Pancreas (tissue), 10 donors: ENCODE measurements at regions not wholly inside any gene's neighbourhood (a gene's known extent, or its start where the extent isn't known, plus 50 kb on each side); places are given as distances from the start of the nearest gene placed in this dataset.
A peak's percentile ranks its signal among the peaks of the same experiment; 100 is the strongest.

Experiments used
- ATAC-seq, 4 donors: fragments of 200-7000 bp; cut with Tn5 transposase; one replicate each; pipeline versions ENCODE4 v1.8.0 to v1.9.1; 2020; ENCODE audit warnings: mild to moderate bottlenecking in 4 of 4, moderate library complexity in 4 of 4
- DNase-seq, 6 donors: peaks; one replicate each; pipeline ENCODE4 v3.0.0-alpha.2; 2020
- FAIRE-seq: peaks from 2 replicates; lab custom pipeline; 2012; peaks lifted over from hg19 to GRCh38; lab: Jason Lieb, UNC
- H3K27ac ChIP-seq, 4 donors: fragments of 200-600 bp; sonication (generic); 1 replicate in 3 of 4; 2 replicates in 1 of 4; pipeline versions ENCODE4 v1.5.0 to v1.8.0; 2020
- H3K27me3 ChIP-seq, 4 donors: fragments of 200-600 bp; one replicate each; pipeline ENCODE4 v1.8.0; 2021
- H3K36me3 ChIP-seq, 3 donors: fragments of 200-600 bp; sonication (generic) in 1 of 3; one replicate each; pipeline versions ENCODE4 v1.5.0 to v1.8.0; 2020 to 2021
- H3K4me1 ChIP-seq, 3 donors: fragments of 200-600 bp; one replicate each; pipeline ENCODE4 v1.8.0; 2021
- H3K4me3 ChIP-seq, 4 donors: fragments of 200-600 bp; sonication (generic) in 2 of 4; one replicate each; pipeline versions ENCODE4 v1.5.0 to v1.8.0; 2020 to 2021
- H3K9me3 ChIP-seq, 4 donors: fragments of 200-600 bp; one replicate each; pipeline ENCODE4 v1.8.0; 2021
- WGBS, 2 donors: extraction: QIAGEN DNeasy Blood & Tissue Kit; methylation state at CpG; one replicate each; pipeline ENCODE4 v1.1.7; 2013; 5-methylcytosine and 5-hydroxymethylcytosine counted together
- intact Hi-C, 3 donors: fragments of 100-400 bp; cut with DNase I; formaldehyde crosslinking; loops; one replicate each; pipeline versions ENCODE4 v1.11.1 to v1.14.2; 2022
- TF ChIP-seq, protein P1 (sequence below), 4 donors: fragments of 200-600 bp; sonication (generic) in 3 of 4; IDR thresholded peaks; one replicate each; pipeline versions ENCODE4 v1.5.0 to v1.8.0; 2021; ENCODE audit warnings: antibody characterized with exemption in 4 of 4
- donor health status: healthy with polysubstance abuse.
- donor health status: DM: no; HTN: no; CAD: no; lungs with moderate emphysema.
- donor health status: DM: no; HTN: no; CAD: no.
- donor health status: control.
- donor health status: control.
- donor health status: Bipolar disorder and iron deficiency.
- donor health status: DM: yes; HTN: yes; CAD: no.
- donor health status: DM: no; HTN: no; CAD: no.
- donor health status: DM: no; HTN: no; CAD: no.
- donor health status: DM: yes; HTN: yes; CAD: no.

DNA sequence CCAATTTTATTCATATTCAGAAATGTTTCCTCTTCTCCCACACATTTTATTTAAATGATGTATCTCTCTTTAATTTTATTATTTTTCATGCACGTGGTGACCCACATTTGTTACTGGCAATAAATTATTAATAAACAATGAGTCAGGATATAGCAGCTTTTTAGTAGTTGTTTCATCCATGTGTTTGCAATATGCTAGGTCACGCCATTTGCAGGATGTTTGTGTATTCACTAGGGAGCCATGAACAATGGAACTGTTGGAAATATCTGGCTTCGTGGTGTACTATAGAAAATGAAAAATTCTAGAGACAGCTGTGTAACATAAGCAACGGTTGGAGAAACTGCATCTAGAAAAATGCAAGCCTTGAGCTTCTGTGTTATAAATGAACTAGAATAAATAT is 176.0 kb upstream of the COL3A1 start:
- H3K9me3 ChIP-seq, result no peaks in the 10 kb centered on the region
- WGBS, 2 donors, result 47 to 56% methylated on average over 4 of the region's 4 CpGs
- TF ChIP-seq, protein P1, sequence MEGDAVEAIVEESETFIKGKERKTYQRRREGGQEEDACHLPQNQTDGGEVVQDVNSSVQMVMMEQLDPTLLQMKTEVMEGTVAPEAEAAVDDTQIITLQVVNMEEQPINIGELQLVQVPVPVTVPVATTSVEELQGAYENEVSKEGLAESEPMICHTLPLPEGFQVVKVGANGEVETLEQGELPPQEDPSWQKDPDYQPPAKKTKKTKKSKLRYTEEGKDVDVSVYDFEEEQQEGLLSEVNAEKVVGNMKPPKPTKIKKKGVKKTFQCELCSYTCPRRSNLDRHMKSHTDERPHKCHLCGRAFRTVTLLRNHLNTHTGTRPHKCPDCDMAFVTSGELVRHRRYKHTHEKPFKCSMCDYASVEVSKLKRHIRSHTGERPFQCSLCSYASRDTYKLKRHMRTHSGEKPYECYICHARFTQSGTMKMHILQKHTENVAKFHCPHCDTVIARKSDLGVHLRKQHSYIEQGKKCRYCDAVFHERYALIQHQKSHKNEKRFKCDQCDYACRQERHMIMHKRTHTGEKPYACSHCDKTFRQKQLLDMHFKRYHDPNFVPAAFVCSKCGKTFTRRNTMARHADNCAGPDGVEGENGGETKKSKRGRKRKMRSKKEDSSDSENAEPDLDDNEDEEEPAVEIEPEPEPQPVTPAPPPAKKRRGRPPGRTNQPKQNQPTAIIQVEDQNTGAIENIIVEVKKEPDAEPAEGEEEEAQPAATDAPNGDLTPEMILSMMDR (IDR thresholded peaks at IDR 0.05), result no peak
- DNase-seq (no peak), ATAC-seq (no peak), FAIRE-seq (no peak)
- no peak overlapping the region for H3K27ac ChIP-seq
- no peaks in the 10 kb centered on the region for H3K27me3 ChIP-seq
- no peaks in the 10 kb centered on the region for H3K36me3 ChIP-seq
- intact Hi-C loops, result no loop called here
- no peaks in the 10 kb centered on the region for H3K4me1 ChIP-seq
- no peak overlapping the region for H3K4me3 ChIP-seq

DNA sequence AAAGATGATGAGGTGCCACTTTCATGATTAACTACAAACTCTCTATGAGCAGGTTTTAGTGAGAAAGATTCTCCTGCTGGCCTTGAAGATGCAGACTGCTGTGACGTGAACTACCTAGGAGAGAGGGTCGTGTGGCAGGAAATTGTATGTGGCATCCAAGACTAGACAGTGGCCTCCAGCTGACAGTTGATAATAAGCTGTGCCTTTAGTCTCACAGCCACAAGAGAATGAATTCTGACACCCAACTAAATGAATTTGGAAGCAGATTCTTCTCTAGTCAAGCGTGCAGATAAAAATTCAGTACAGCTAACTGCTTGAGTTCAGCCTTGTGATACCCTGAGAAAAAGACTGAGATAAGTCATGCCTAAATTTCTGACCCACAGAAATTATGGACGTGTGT is 169.0 kb upstream of the COL3A1 start:
- FAIRE-seq (no peak), ATAC-seq (no peak), DNase-seq (no peak)
- no peak overlapping the region for H3K4me3 ChIP-seq
- H3K9me3 ChIP-seq, result no peaks in the 10 kb centered on the region
- intact Hi-C loops, result no loop called here
- TF ChIP-seq, protein P1 (IDR thresholded peaks at IDR 0.05), result no peak
- H3K27ac ChIP-seq, result no peak overlapping the region
- WGBS, 2 donors, result 54 to 66% methylated on average over 4 of the region's 4 CpGs
- H3K36me3 ChIP-seq, result no peaks in the 10 kb centered on the region
- no peaks in the 10 kb centered on the region for H3K27me3 ChIP-seq
- no peaks in the 10 kb centered on the region for H3K4me1 ChIP-seq

DNA sequence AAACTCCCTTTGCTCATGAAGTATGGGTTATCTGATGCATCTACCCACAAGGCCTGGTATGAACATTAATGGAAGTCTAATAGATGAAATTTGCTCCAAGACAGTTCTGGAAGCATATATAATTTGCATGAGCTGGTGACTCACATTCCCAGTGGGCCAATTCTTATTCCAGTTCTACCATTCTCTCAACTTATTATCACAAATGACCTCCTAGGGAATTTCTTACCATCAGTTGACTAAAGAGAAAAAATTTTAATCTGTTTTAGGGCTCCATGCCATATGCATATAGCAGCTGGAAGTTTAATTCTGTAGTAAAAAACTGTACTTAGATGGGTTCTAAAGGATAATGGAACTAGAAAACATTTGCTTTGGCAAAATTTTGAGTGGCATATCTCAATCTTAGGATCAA is 165.2 kb upstream of the COL3A1 start:
- no peak for DNase-seq
- no peaks in the 10 kb centered on the region for H3K4me1 ChIP-seq
- TF ChIP-seq, protein P1 (IDR thresholded peaks at IDR 0.05), result no peak
- no peak overlapping the region for H3K27ac ChIP-seq
- no peak for ATAC-seq
- intact Hi-C loops, result no loop called here
- no peaks in the 10 kb centered on the region for H3K36me3 ChIP-seq
- no peak overlapping the region for H3K4me3 ChIP-seq
- no peaks in the 10 kb centered on the region for H3K9me3 ChIP-seq
- H3K27me3 ChIP-seq, result no peaks in the 10 kb centered on the region
- FAIRE-seq, result no peak

DNA sequence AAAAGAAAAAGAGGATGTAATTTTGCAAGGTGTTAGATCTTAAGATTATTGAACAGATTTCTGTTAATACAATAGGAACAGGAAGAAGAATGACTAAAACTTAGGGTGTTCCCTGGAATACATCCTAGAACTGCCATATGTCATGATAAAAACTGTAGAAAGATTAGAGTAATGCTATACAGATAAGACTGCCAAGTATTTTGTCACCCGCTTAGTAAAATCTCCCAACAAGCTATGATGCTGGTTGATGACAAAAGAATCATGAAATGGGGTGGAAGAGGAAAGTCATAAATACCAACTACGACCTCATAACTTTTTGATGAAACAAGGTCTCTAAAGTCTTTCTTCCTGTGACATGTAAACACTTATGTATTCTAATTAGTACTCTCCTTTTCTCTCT is 163.6 kb upstream of the COL3A1 start:
- Histone ChIP-seq H3K4me1 (no peaks in the 10 kb centered on the region), H3K36me3 (no peaks in the 10 kb centered on the region), H3K4me3 (no peak overlapping the region), H3K27ac (no peak overlapping the region), H3K27me3 (no peaks in the 10 kb centered on the region), H3K9me3 (no peaks in the 10 kb centered on the region)
- no peak for ATAC-seq
- 92 to 93% methylated on average over 2 of the region's 2 CpGs for WGBS, 2 donors
- intact Hi-C loops, result no loop called here
- DNase-seq, result no peak
- no peak for FAIRE-seq
- TF ChIP-seq, protein P1 (IDR thresholded peaks at IDR 0.05), result no peak

DNA sequence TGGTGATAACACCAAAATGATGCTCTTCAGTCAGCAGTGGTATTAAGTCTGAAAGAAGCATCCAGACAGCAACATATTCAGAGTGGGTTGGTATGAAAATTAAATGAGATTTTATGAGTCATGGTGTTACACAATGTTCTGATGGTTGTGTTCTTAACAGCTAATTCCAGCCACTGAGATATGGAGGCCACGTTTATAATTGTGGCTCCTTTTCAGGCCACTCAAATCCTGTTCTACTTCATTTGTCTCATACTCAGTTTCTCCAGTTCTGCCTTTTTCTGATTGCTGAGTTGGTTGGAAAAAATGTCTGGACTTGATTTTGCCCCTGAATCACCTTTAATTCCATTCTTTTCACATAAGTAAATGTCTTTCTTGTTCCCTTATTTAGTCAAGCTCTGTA is 162.7 kb upstream of the COL3A1 start:
- no peak overlapping the region for H3K27ac ChIP-seq
- no peak overlapping the region for H3K4me3 ChIP-seq
- TF ChIP-seq, protein P1 (IDR thresholded peaks at IDR 0.05), result no peak
- H3K36me3 ChIP-seq, result no peaks in the 10 kb centered on the region
- ATAC-seq, result peak in 2 of 4 donors; percentile 21 to 23
- no peak for FAIRE-seq
- WGBS, 2 donors, result 32 to 46% methylated on average over 1 of the region's 1 CpG
- DNase-seq, result no peak
- no peaks in the 10 kb centered on the region for H3K9me3 ChIP-seq
- H3K4me1 ChIP-seq, result no peaks in the 10 kb centered on the region
- intact Hi-C loops, result no loop called here
- no peaks in the 10 kb centered on the region for H3K27me3 ChIP-seq
